Osteocyte (in vitro differentiated cells): ENCODE measurements at regions not wholly inside any gene's neighbourhood (a gene's known extent, or its start where the extent isn't known, plus 50 kb on each side); places are given as distances from the start of the nearest gene placed in this dataset.

ENCODE experiments used
- DNase-seq: peaks from one replicate; pipeline ENCODE4 v3.0.0; 2021; ENCODE audit warnings: mixed read lengths; ENCODE audit not compliant: unreplicated experiment; ENCODE audit errors: extremely low spot score
- H3K27ac Mint-ChIP-seq: one replicate; pipeline ENCODE4 v1.8.0; 2021; ENCODE audit warnings: mild to moderate bottlenecking, mixed read lengths; ENCODE audit not compliant: unreplicated experiment
- H3K27me3 Mint-ChIP-seq: one replicate; pipeline ENCODE4 v1.8.0; 2021; ENCODE audit warnings: mixed read lengths; ENCODE audit not compliant: unreplicated experiment
- H3K36me3 Mint-ChIP-seq: one replicate; pipeline ENCODE4 v1.8.0; 2021; ENCODE audit warnings: mixed read lengths; ENCODE audit not compliant: unreplicated experiment
- H3K4me1 Mint-ChIP-seq: one replicate; pipeline ENCODE4 v1.8.0; 2021; ENCODE audit warnings: mixed read lengths; ENCODE audit not compliant: unreplicated experiment
- H3K4me3 Mint-ChIP-seq: one replicate; pipeline ENCODE4 v1.8.0; 2021; ENCODE audit warnings: mild to moderate bottlenecking, moderate library complexity, mixed read lengths; ENCODE audit not compliant: unreplicated experiment
- H3K9me3 Mint-ChIP-seq: one replicate; pipeline ENCODE4 v1.8.0; 2021; ENCODE audit warnings: mixed read lengths; ENCODE audit not compliant: unreplicated experiment
- TF ChIP-seq, protein P1 (sequence below): fragments of 200-600 bp; sonication (generic); IDR thresholded peaks from 2 replicates; pipeline ENCODE4 v1.5.0; 2021; ENCODE audit warnings: antibody characterized with exemption, mild to moderate bottlenecking, moderate library complexity

DNA sequence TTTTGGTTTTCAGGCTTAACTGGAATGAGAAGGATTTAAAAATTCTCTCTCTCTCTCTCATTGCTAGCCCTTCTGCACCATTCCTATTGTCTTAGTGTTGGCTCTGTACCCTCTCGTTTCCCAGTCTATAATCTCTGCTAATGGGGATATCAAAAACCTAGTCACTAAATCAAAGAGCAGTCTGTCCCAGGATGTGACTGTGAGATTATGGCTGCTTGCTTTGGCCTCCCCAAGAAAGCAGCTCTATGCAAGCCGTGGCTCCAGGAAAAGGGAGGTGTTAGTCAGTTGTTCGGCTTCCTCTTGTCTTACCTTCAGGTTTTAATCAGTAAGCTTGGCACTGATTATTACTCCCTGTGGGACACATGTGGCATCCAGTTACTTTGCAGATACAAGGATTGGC lies 468.8 kb downstream of the USP25 start:
- H3K9me3 Mint-ChIP-seq = peaks cover 27% of the 10 kb centered on the region
- peaks cover 32% of the 10 kb centered on the region for H3K4me1 Mint-ChIP-seq
- TF ChIP-seq, protein P1, sequence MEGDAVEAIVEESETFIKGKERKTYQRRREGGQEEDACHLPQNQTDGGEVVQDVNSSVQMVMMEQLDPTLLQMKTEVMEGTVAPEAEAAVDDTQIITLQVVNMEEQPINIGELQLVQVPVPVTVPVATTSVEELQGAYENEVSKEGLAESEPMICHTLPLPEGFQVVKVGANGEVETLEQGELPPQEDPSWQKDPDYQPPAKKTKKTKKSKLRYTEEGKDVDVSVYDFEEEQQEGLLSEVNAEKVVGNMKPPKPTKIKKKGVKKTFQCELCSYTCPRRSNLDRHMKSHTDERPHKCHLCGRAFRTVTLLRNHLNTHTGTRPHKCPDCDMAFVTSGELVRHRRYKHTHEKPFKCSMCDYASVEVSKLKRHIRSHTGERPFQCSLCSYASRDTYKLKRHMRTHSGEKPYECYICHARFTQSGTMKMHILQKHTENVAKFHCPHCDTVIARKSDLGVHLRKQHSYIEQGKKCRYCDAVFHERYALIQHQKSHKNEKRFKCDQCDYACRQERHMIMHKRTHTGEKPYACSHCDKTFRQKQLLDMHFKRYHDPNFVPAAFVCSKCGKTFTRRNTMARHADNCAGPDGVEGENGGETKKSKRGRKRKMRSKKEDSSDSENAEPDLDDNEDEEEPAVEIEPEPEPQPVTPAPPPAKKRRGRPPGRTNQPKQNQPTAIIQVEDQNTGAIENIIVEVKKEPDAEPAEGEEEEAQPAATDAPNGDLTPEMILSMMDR = no peak
- H3K36me3 Mint-ChIP-seq = peaks cover 37% of the 10 kb centered on the region
- H3K27ac Mint-ChIP-seq = peak overlapping the region; percentile 39
- H3K4me3 Mint-ChIP-seq = peak overlapping the region; percentile 3
- no peak for DNase-seq
- H3K27me3 Mint-ChIP-seq = no peaks in the 10 kb centered on the region

DNA sequence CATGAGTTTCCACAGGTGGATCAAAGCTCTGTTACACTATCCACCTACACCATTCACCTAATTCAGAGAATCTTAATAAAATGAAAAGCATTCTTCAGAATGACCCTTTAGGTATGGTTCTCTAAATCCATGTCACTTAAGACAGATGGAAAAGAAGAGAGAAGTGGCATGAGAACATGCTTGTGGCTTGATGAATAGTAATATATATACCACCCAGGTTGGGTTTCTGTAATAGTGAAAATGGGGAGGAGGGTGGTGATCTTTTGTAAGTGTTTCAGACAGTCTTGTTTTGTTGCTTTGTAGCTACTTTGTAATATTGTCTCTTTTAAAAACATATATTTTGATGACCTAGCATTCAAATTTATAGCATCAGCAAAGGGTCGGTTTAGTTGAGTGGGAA lies 469.8 kb downstream of the USP25 start:
- no peak overlapping the region for H3K4me3 Mint-ChIP-seq
- no peaks in the 10 kb centered on the region for H3K27me3 Mint-ChIP-seq
- peaks cover 27% of the 10 kb centered on the region for H3K9me3 Mint-ChIP-seq
- H3K4me1 Mint-ChIP-seq = peaks cover 33% of the 10 kb centered on the region
- H3K27ac Mint-ChIP-seq = no peak overlapping the region
- no peak for DNase-seq
- TF ChIP-seq, protein P1 = no peak
- peaks cover 38% of the 10 kb centered on the region for H3K36me3 Mint-ChIP-seq

DNA sequence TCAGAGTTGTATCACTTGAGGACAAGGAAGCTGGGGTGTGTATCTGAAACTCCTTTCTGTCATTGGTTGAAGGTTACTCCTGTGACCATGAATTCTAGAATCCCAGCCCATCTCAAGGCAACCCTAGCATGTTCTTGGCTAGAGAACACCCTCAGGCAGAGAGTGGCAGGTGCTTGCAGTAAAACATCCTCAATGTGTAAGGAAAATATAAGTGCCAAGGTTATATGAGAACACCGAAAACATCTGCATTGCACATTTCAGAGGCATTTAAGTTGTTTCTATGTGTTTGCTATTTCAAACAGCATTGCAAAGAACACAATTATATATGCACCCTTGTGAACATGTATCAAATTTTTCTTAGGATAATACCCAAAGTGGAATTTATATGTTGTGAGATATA lies 471.9 kb downstream of the USP25 start:
- peaks cover 43% of the 10 kb centered on the region for H3K36me3 Mint-ChIP-seq
- no peak overlapping the region for H3K27ac Mint-ChIP-seq
- H3K27me3 Mint-ChIP-seq = no peaks in the 10 kb centered on the region
- DNase-seq = no peak
- H3K4me1 Mint-ChIP-seq = peaks cover 39% of the 10 kb centered on the region
- H3K9me3 Mint-ChIP-seq = peaks cover 27% of the 10 kb centered on the region
- TF ChIP-seq, protein P1 = no peak
- H3K4me3 Mint-ChIP-seq = no peak overlapping the region

DNA sequence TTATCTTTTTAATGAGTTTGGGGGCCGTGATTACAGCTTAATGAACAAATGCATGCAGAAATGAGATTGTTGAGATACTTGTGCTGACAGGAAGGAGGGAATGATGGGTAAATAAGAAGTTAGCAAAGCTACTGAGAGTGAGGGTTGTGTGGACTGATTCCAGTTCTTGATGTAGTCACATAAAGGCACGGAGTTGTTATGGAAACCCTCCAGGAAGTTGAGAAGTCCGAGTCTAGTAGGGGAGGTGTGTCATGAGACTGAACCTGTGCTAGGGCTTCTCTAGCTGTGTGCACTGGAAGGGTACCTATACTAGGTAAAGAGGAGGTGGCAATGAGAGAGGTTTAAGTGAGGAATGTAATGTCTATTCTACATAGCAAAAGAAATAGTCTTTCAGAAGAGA lies 475.7 kb downstream of the USP25 start:
- no peak for DNase-seq
- TF ChIP-seq, protein P1 = no peak
- Mint-ChIP-seq H3K36me3 (peaks cover 26% of the 10 kb centered on the region), H3K27me3 (no peaks in the 10 kb centered on the region), H3K9me3 (peaks cover 13% of the 10 kb centered on the region), H3K4me3 (no peak overlapping the region), H3K27ac (no peak overlapping the region), H3K4me1 (peaks cover 28% of the 10 kb centered on the region)

DNA sequence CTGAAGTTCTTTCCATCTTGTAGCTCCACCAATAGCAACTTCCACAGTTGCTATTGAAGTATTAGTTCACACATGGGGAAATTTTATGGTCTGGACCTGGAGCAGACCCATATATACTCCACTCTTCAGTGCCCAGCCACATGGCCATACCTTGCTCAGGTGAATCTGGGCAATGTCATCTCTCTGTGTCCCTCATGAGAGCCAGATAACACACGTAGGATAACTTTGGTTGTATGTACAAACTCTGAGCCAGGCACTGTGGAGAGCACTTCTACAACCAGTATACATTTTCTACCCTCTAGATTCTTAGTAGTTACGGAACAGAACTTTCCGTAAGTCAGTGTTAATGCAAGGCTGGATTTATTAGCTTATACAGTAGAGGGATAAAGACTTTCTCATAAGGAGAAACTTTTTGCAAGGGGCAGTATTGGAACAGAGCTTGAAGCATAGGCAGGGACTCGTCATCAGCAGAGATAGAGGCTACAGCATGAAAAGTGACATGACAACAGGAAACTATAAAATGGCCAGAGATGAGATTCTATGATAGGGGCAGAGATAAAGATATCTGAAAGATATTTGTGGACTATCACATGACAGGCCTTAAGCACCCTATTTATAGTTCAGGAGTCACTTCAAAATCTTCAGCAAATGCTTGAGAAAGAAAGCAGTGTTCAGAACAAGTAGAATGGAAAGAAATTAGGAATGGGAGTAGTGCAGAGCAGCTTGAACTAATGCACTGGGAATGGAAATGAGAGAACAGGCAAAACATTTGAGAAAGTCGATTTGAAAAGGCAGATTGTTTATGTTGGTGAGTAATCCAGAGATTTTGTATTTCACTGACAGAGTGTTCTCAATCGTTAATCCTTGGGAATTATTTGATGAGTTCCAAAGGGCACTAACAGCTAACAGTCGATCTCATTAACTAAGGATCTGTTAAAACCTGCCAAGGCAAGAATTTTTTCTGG lies 481.8 kb downstream of the USP25 start:
- Mint-ChIP-seq H3K9me3 (peaks cover 4% of the 10 kb centered on the region), H3K4me1 (peaks cover 50% of the 10 kb centered on the region), H3K27me3 (no peaks in the 10 kb centered on the region), H3K27ac (peak overlapping the region; percentile 57), H3K4me3 (no peak overlapping the region), H3K36me3 (peaks cover 4% of the 10 kb centered on the region)
- TF ChIP-seq, protein P1 = no peak
- no peak for DNase-seq
